Panc1 (cell line): ENCODE measurements at regions not wholly inside any gene's neighbourhood (a gene's known extent, or its start where the extent isn't known, plus 50 kb on each side); places are given as distances from the start of the nearest gene placed in this dataset.

Experiments
- CTCF ChIP-seq: fragments of 450-650 bp; IDR thresholded peaks from 2 replicates; pipeline ENCODE4 v1.5.1; 2017; ENCODE audit warnings: mild to moderate bottlenecking
- POLR2AphosphoS5 ChIP-seq: IDR thresholded peaks from 2 replicates; pipeline ENCODE4 v1.6.1; 2012; ENCODE audit warnings: mild to moderate bottlenecking, low read depth, low read length, moderate library complexity

DNA sequence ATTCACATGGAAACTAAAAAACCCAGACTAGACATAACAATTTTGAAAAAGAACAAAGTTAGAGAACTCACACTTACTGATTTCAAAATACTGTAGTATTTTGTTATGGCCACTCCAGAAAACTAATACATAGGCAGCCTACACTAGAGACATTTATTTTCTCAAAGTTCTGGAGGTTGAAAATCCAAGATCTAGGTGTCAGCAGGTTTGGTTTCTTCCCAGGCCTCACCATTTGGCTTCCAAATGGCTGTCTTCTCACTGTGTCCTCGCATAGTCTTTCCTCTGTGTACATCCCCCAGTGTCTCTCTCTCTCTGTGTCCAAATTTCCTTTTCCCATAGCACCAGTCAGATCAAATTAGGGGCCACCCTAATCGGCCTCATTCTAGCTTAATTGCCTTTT lies 95.0 kb downstream of the NR4A2 start:
- no peak for TF ChIP-seq CTCF
- TF ChIP-seq POLR2AphosphoS5 = no peak
